GM12873 (cell line): ENCODE measurements at regions not wholly inside any gene's neighbourhood (a gene's known extent, or its start where the extent isn't known, plus 50 kb on each side); places are given as distances from the start of the nearest gene placed in this dataset.

Experiments used
- TF ChIP-seq, protein P1 (sequence below): IDR thresholded peaks from 2 replicates; pipeline ENCODE4 v1.5.1; 2012; ENCODE audit warnings: low read depth, mild to moderate bottlenecking, moderate library complexity, low read length, control low read depth; ENCODE audit not compliant: insufficient read depth; ENCODE audit errors: missing control alignments

DNA sequence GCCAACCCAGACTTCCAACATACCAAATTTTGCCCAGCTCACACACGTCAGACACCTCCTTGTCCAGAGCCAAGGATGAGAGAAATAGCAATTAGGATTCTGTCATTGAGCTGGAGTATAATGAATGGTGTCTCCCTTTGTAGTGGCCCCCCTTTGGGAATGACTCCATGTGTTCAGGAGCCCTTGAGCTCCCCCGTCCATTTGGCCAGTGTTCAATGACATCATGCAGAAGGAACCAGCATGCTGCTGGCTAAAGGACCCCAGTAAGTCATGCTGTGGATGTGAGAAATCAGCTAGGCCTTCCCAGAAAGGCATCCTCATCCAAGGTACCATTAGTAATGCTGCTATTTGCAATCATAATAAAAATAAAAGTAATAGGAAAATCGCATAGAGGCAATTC is 158.8 kb upstream of the SRRM4 start:
- TF ChIP-seq, protein P1, sequence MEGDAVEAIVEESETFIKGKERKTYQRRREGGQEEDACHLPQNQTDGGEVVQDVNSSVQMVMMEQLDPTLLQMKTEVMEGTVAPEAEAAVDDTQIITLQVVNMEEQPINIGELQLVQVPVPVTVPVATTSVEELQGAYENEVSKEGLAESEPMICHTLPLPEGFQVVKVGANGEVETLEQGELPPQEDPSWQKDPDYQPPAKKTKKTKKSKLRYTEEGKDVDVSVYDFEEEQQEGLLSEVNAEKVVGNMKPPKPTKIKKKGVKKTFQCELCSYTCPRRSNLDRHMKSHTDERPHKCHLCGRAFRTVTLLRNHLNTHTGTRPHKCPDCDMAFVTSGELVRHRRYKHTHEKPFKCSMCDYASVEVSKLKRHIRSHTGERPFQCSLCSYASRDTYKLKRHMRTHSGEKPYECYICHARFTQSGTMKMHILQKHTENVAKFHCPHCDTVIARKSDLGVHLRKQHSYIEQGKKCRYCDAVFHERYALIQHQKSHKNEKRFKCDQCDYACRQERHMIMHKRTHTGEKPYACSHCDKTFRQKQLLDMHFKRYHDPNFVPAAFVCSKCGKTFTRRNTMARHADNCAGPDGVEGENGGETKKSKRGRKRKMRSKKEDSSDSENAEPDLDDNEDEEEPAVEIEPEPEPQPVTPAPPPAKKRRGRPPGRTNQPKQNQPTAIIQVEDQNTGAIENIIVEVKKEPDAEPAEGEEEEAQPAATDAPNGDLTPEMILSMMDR = no peak

DNA sequence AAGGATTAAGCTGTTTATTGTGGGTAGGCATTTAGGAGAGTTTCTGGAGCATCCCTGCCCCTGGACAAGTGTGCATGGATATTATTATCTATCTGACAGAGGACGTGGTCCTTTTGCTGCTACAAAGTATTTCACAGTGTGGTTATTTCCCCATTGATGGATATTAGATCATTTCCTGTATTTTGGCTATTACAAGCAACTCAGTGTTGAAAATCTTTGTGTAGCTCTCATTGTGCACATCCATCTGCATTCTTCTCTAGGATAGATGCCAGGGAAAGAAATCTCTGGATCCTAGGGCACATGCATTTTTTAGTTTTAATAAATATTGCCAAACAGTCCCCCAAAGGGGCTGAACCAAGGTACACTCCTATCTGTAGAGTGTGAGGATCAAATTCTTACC is 154.3 kb upstream of the SRRM4 start:
- TF ChIP-seq, protein P1 = no peak

DNA sequence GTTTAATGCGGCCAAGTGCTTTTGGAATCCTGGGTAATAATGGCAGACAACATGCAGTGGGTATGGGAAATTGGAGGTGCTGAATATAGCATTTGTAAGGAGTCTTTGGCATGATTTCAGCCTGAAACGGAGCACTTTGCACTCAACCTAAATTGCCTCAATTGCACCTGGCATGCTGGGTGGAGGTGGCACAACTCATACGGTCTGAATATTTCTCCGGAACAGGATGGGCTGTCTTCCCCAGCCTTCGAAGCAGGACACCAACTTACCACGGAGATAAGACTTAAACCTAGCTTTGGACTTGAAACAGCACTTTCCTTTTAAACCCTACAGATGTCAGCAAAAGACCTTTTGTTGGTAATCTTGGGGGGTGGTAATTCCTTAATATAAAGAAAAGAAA is 153.7 kb upstream of the SRRM4 start:
- TF ChIP-seq, protein P1 = no peak

DNA sequence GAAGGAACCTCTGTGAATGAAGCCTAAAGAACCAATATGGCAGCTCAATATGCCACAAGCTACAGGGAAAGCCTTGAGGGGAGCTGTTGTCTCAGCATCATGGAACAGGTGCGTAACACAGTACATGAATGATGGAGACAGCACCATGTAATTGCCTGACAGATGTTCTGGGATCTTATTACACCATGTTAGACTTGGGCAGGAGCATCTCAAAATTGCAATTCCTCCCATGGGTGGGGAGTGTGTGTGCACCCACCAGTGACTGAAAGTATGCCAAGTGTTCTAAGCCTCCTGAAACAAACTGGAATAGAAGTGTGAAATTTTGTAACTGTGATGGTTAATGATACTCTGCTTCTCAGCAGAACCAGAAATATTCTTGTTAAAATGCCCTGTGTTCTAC is 151.0 kb upstream of the SRRM4 start:
- TF ChIP-seq, protein P1 = no peak

DNA sequence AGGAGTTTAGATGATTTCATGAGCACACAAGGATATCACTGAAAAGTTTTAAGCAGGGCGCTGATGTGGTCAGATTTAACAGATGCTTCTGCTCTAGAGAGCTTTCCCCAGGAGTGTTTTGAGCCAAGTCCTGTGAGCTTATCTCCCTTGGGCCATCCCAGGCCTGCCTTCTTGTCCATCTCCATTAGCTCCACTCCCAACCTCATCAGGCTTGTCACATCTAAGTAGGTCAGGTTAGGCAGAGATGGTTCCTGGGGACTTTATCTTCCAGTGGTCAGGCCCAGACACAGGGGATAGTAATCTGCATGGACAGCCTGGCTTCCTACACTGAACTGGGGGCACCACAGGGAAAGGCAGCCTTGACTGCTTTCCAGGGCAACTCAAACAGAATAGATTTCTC is 145.4 kb upstream of the SRRM4 start:
- TF ChIP-seq, protein P1 = no peak

DNA sequence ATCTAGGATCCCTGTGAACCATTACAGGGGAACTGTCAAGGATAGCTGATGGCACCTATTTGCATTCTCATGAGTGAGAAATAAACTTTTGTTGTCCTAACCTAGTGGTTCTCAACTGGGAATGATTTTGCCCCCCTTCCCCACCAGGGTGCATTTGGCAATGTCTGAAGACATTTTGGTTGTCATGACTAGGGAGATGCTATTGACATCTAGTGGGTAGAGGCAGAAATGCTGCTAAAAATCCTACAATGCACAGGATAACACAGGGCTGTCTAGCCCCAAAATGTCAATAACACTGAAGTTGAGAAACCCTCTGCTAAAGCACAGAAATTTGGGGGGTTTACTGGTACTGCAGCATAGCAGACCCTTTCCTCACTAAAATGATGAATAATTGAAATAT is 140.9 kb upstream of the SRRM4 start:
- TF ChIP-seq, protein P1 = peak; percentile 59

DNA sequence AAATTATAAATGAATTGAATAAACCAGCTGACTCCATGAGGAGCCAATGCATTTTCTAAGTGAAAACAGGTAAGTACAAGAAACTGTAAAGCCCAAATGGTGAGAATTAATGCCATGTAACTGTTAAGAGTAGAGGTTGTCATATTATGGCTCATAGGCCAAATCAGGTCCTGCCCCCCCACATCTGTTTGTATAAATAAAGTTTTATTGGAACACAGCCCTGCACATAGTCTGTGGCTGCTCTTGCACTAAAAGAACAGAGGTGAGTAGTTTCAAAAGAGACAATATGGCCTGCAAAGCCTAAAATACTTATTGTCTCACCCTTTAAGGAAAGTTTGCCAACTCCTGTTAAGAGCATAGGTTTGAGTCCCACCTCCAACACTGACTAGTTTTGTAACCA is 140.5 kb upstream of the SRRM4 start:
- TF ChIP-seq, protein P1 = no peak
